Parathyroid adenoma (tissue), 2 donors: ENCODE measurements at regions not wholly inside any gene's neighbourhood (a gene's known extent, or its start where the extent isn't known, plus 50 kb on each side); places are given as distances from the start of the nearest gene placed in this dataset.

Source experiments
- H2AFZ ChIP-seq: fragments of 300-600 bp; sonication (generic); one replicate; pipeline ENCODE4 v1.7.0; 2017; ENCODE audit warnings: antibody characterized with exemption, mild to moderate bottlenecking
- H3K27ac ChIP-seq: fragments of 300-600 bp; sonication (generic); one replicate; pipeline ENCODE4 v1.7.0; 2017
- H3K27me3 ChIP-seq: fragments of 300-600 bp; sonication (generic); one replicate; pipeline ENCODE4 v1.7.0; 2017; ENCODE audit warnings: low read length; ENCODE audit not compliant: control insufficient read depth, insufficient read depth
- H3K36me3 ChIP-seq: fragments of 300-600 bp; sonication (generic); one replicate; pipeline ENCODE4 v1.7.0; 2017; ENCODE audit warnings: low read length; ENCODE audit not compliant: control insufficient read depth, insufficient read depth
- H3K4me1 ChIP-seq: fragments of 300-600 bp; sonication (generic); one replicate; pipeline ENCODE4 v1.7.0; 2017; ENCODE audit warnings: control low read depth
- H3K4me2 ChIP-seq: fragments of 300-600 bp; sonication (generic); one replicate; pipeline ENCODE4 v1.7.0; 2017; ENCODE audit warnings: low read length
- H3K4me3 ChIP-seq: fragments of 300-600 bp; sonication (generic); one replicate; pipeline ENCODE4 v1.7.0; 2017; ENCODE audit warnings: low read depth, low read length
- H3K79me2 ChIP-seq: fragments of 300-600 bp; sonication (generic); one replicate; pipeline ENCODE4 v1.7.0; 2017; ENCODE audit warnings: control low read depth
- H3K9ac ChIP-seq: fragments of 300-600 bp; sonication (generic); one replicate; pipeline ENCODE4 v1.7.0; 2017; ENCODE audit warnings: mild to moderate bottlenecking
- H3K9me3 ChIP-seq: fragments of 300-600 bp; sonication (generic); one replicate; pipeline ENCODE4 v1.7.0; 2017; ENCODE audit warnings: low read length; ENCODE audit not compliant: control insufficient read depth
- CTCF ChIP-seq: fragments of 300-600 bp; sonication (generic); IDR thresholded peaks from one replicate; pipeline ENCODE4 v1.7.0; 2017; ENCODE audit warnings: antibody characterized with exemption, mild to moderate bottlenecking
- donor health status: primary hyperparathyroidism.

- H3K9me3 ChIP-seq: no peaks in the 10 kb centered on the region
- no peaks in the 10 kb centered on the region for H3K27me3 ChIP-seq
- H3K4me3 ChIP-seq: no peak overlapping the region
- no peak overlapping the region for H3K27ac ChIP-seq
- no peaks in the 10 kb centered on the region for H3K79me2 ChIP-seq
- H3K9ac ChIP-seq: no peak overlapping the region
- H3K4me1 ChIP-seq: no peaks in the 10 kb centered on the region
- H2AFZ ChIP-seq: no peak overlapping the region
- no peak overlapping the region for H3K4me2 ChIP-seq
- no peaks in the 10 kb centered on the region for H3K36me3 ChIP-seq
- no peak for TF ChIP-seq CTCF
Measured at GRCh38 chr7:13159003-13159402, 471.6 kb downstream of the ARL4A start.

GRCh38 chr7:13159467-13160184, 472.2 kb downstream of the ARL4A start:
- no peak for TF ChIP-seq CTCF

GRCh38 chr7:13161125-13161524, 473.7 kb downstream of the ARL4A start:
- no peaks in the 10 kb centered on the region for H3K79me2 ChIP-seq
- no peak for TF ChIP-seq CTCF
- H3K27me3 ChIP-seq: no peaks in the 10 kb centered on the region
- H2AFZ ChIP-seq: no peak overlapping the region
- H3K9me3 ChIP-seq: no peaks in the 10 kb centered on the region
- no peak overlapping the region for H3K27ac ChIP-seq
- no peak overlapping the region for H3K4me2 ChIP-seq
- no peak overlapping the region for H3K9ac ChIP-seq
- H3K36me3 ChIP-seq: no peaks in the 10 kb centered on the region
- H3K4me3 ChIP-seq: no peak overlapping the region
- no peaks in the 10 kb centered on the region for H3K4me1 ChIP-seq

More at GRCh38 chr7:13159467-13160184, 472.2 kb downstream of the ARL4A start:
- Histone ChIP-seq H2AFZ (no peak overlapping the region), H3K4me1 (no peaks in the 10 kb centered on the region), H3K9ac (no peak overlapping the region), H3K27ac (no peak overlapping the region), H3K4me3 (no peak overlapping the region), H3K36me3 (no peaks in the 10 kb centered on the region), H3K27me3 (no peaks in the 10 kb centered on the region), H3K79me2 (no peaks in the 10 kb centered on the region), H3K4me2 (no peak overlapping the region), H3K9me3 (no peaks in the 10 kb centered on the region)

- Histone ChIP-seq H3K9me3 (no peaks in the 10 kb centered on the region), H3K4me2 (no peak overlapping the region), H3K9ac (no peak overlapping the region), H3K27me3 (no peaks in the 10 kb centered on the region), H2AFZ (no peak overlapping the region), H3K79me2 (no peaks in the 10 kb centered on the region), H3K4me3 (no peak overlapping the region), H3K4me1 (no peaks in the 10 kb centered on the region), H3K36me3 (no peaks in the 10 kb centered on the region), H3K27ac (no peak overlapping the region)
- no peak for TF ChIP-seq CTCF
Measured at GRCh38 chr7:13165854-13166253, 478.4 kb downstream of the ARL4A start.

GRCh38 chr7:13166801-13167200, 479.4 kb downstream of the ARL4A start:
- no peak for TF ChIP-seq CTCF
- H3K36me3 ChIP-seq: no peaks in the 10 kb centered on the region
- H2AFZ ChIP-seq: no peak overlapping the region
- H3K27ac ChIP-seq: no peak overlapping the region
- H3K27me3 ChIP-seq: no peaks in the 10 kb centered on the region
- H3K9me3 ChIP-seq: no peaks in the 10 kb centered on the region
- H3K4me3 ChIP-seq: no peak overlapping the region
- H3K4me2 ChIP-seq: no peak overlapping the region
- H3K4me1 ChIP-seq: no peaks in the 10 kb centered on the region
- no peak overlapping the region for H3K9ac ChIP-seq
- no peaks in the 10 kb centered on the region for H3K79me2 ChIP-seq
